A673 (cell line): ENCODE measurements at regions not wholly inside any gene's neighbourhood (a gene's known extent, or its start where the extent isn't known, plus 50 kb on each side); places are given as distances from the start of the nearest gene placed in this dataset.

Experiments used
- BruUV-seq: library from RNA; stranded (reverse); fragments of 400-500 nt; replicated peaks from 2 replicates; lab custom pipeline; 2021; lab: Mats Ljungman, UMichigan
- CTCF ChIA-PET: fragments of 300-600 bp; sonication (Branson Sonifier 250); formaldehyde crosslinking; loops from one replicate; lab custom pipeline; 2022; ENCODE audit warnings: antibody characterized with exemption; lab: Charles Lee
- POLR2A ChIA-PET: fragments of 300-600 bp; sonication (Branson Sonifier 250); formaldehyde crosslinking; loops from one replicate; lab custom pipeline; 2022; ENCODE audit warnings: antibody characterized with exemption; ENCODE audit not compliant: low non-redundant PET; lab: Charles Lee
- DNase-seq: peaks from one replicate; pipeline ENCODE4 v3.0.0-alpha.2; 2015; ENCODE audit warnings: low spot score
- H3K27ac ChIP-seq: fragments of 200-600 bp; sonication (generic); 2 replicates; pipeline ENCODE4 v1.5.1; 2016; ENCODE audit warnings: mixed run types, low read depth, mild to moderate bottlenecking, mixed read lengths, antibody characterized with exemption, low read length; ENCODE audit not compliant: poor library complexity, severe bottlenecking
- H3K27me3 ChIP-seq: fragments of 200-600 bp; sonication (generic); replicated peaks from 2 replicates; pipeline ENCODE4 v1.6.1; 2017; ENCODE audit warnings: mixed run types, low read depth, mild to moderate bottlenecking, mixed read lengths, antibody characterized with exemption, low read length; ENCODE audit not compliant: insufficient read depth, poor library complexity
- H3K36me3 ChIP-seq: fragments of 200-600 bp; sonication (generic); 2 replicates; pipeline ENCODE4 v1.6.1; 2016; ENCODE audit warnings: mixed run types, mild to moderate bottlenecking, mixed read lengths, antibody characterized with exemption, low read length; ENCODE audit not compliant: insufficient read depth, poor library complexity, severe bottlenecking
- H3K4me1 ChIP-seq: fragments of 200-600 bp; sonication (generic); 2 replicates; pipeline ENCODE4 v1.6.1; 2017; ENCODE audit warnings: mixed run types, mild to moderate bottlenecking, mixed read lengths, antibody characterized with exemption, low read length; ENCODE audit not compliant: insufficient read depth, poor library complexity, severe bottlenecking
- H3K4me3 ChIP-seq: fragments of 200-600 bp; sonication (generic); 2 replicates; pipeline ENCODE4 v1.5.1; 2016; ENCODE audit warnings: low read depth, mixed run types, mild to moderate bottlenecking, mixed read lengths, low read length; ENCODE audit not compliant: poor library complexity, severe bottlenecking
- H3K9me3 ChIP-seq: fragments of 200-600 bp; sonication (generic); 2 replicates; pipeline ENCODE4 v1.6.1; 2016; ENCODE audit warnings: mixed run types, low read depth, mild to moderate bottlenecking, mixed read lengths, antibody characterized with exemption, low read length; ENCODE audit not compliant: poor library complexity, severe bottlenecking
- EZH2 ChIP-seq: fragments of 200-600 bp; sonication (generic); IDR thresholded peaks from 2 replicates; pipeline ENCODE4 v1.6.1; 2017; ENCODE audit warnings: borderline replicate concordance, low read depth, mild to moderate bottlenecking, mixed read lengths, antibody characterized with exemption, low read length; ENCODE audit not compliant: poor library complexity, severe bottlenecking
- intact Hi-C: fragments of 100-400 bp; cut with micrococcal nuclease; formaldehyde crosslinking; loops from one replicate; pipeline ENCODE4 v1.10.0; 2022; ENCODE audit not compliant: unreplicated experiment
- TF ChIP-seq, protein P1 (sequence below): fragments of 300-800, 200-600 bp; sonication (generic); conservative IDR thresholded peaks from 2 replicates; pipeline ENCODE4 v1.5.1; 2017; ENCODE audit warnings: low read depth, mild to moderate bottlenecking, antibody characterized with exemption, low read length, moderate library complexity, mixed read lengths

- intact Hi-C loops, result no loop called here
- Histone ChIP-seq H3K4me1 (no peaks in the 10 kb centered on the region), H3K36me3 (no peaks in the 10 kb centered on the region), H3K27ac (no peak overlapping the region), H3K27me3 (no peaks in the 10 kb centered on the region), H3K4me3 (no peak overlapping the region), H3K9me3 (no peaks in the 10 kb centered on the region)
- TF ChIP-seq EZH2, result no peak
- TF ChIP-seq, protein P1, sequence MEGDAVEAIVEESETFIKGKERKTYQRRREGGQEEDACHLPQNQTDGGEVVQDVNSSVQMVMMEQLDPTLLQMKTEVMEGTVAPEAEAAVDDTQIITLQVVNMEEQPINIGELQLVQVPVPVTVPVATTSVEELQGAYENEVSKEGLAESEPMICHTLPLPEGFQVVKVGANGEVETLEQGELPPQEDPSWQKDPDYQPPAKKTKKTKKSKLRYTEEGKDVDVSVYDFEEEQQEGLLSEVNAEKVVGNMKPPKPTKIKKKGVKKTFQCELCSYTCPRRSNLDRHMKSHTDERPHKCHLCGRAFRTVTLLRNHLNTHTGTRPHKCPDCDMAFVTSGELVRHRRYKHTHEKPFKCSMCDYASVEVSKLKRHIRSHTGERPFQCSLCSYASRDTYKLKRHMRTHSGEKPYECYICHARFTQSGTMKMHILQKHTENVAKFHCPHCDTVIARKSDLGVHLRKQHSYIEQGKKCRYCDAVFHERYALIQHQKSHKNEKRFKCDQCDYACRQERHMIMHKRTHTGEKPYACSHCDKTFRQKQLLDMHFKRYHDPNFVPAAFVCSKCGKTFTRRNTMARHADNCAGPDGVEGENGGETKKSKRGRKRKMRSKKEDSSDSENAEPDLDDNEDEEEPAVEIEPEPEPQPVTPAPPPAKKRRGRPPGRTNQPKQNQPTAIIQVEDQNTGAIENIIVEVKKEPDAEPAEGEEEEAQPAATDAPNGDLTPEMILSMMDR, result no peak
- no TSS peak for BruUV-seq
- no peak for DNase-seq
- ChIA-PET POLR2A (no interaction called here), CTCF (no interaction called here)
Observed at GRCh38 chr2:239697399-239698164, 296.8 kb upstream of the HDAC4 start.

GRCh38 chr2:239696559-239697207 lies 295.9 kb upstream of the HDAC4 start:
- Histone ChIP-seq H3K4me3 (no peak overlapping the region), H3K27ac (no peak overlapping the region), H3K36me3 (no peaks in the 10 kb centered on the region), H3K9me3 (no peaks in the 10 kb centered on the region), H3K27me3 (no peaks in the 10 kb centered on the region), H3K4me1 (no peaks in the 10 kb centered on the region)
- POLR2A ChIA-PET, result no interaction called here
- CTCF ChIA-PET, result no interaction called here
- intact Hi-C loops, result no loop called here
- BruUV-seq, result no TSS peak
- no peak for TF ChIP-seq EZH2
- TF ChIP-seq, protein P1, result no peak
- no peak for DNase-seq

DNA sequence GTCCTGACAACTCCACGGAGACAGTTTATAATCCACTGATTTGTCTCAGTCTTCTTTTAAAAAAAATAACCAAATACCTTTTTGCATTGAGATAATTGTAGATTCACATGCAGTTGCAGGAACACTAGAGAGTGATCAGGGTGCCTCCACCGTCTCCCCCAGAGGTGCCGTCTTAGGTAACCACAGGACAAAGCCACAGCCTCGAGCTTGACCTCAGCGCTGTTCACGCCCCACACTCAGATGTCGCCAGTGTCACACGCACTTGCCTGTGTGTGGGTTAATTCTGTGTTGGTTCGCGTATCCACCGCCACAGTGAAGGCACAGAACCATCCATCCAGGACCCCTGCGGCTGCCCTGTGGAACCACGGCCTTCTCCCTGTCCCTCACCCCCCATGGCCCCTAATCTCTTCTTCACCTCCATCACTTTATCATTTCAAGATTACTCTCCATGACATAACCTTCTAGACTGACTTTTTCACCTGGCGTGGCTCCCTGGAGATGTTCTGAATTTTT lies 295.0 kb upstream of the HDAC4 start:
- Histone ChIP-seq H3K9me3 (no peaks in the 10 kb centered on the region), H3K27me3 (no peaks in the 10 kb centered on the region), H3K36me3 (no peaks in the 10 kb centered on the region), H3K4me1 (no peaks in the 10 kb centered on the region), H3K27ac (no peak overlapping the region), H3K4me3 (no peak overlapping the region)
- POLR2A ChIA-PET, result no interaction called here
- intact Hi-C loops, result no loop called here
- CTCF ChIA-PET, result no interaction called here
- no peak for TF ChIP-seq EZH2
- TF ChIP-seq, protein P1, result no peak
- BruUV-seq, result no TSS peak
- DNase-seq, result no peak
